ENCODE measurements at regions not wholly inside any gene's neighbourhood (a gene's known extent, or its start where the extent isn't known, plus 50 kb on each side); places are given as distances from the start of the nearest gene placed in this dataset.
"Not testable (repeated sequence)": the region's sequence is repeated elsewhere in the genome, so short reads cannot be mapped to it uniquely, and the experiment has no call there.

DNA sequence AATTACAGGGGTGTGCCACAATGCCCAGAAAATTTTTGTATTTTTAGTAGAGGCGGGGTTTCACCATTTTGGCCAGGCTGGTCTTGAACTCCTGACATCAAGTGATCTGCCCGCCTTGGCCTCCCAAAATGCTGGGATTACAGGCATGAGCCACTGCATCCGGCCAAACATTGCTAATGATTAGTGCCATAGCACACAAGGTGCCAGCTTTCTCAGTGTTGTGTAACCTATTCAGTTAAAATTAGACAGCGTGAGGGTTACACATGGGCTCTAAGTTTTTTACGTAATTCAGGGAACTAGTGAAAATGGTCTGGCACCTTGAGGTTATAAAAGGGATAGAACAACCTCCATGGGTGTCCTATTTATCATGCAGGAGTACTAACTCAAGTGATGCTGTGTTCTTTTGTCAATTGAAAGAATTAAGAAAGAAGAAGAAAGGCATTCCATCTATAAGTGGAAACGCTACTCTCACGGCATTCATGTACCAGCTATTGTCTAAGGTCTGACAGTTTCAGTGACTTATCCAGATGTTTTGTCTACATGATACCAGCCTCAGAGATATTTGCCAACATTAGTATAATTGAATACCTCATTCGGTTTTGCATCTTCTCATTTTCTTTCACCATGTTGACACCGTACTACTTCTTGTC lies 84.7 kb downstream of the EOMES start:
- TF ChIP-seq, protein P1, sequence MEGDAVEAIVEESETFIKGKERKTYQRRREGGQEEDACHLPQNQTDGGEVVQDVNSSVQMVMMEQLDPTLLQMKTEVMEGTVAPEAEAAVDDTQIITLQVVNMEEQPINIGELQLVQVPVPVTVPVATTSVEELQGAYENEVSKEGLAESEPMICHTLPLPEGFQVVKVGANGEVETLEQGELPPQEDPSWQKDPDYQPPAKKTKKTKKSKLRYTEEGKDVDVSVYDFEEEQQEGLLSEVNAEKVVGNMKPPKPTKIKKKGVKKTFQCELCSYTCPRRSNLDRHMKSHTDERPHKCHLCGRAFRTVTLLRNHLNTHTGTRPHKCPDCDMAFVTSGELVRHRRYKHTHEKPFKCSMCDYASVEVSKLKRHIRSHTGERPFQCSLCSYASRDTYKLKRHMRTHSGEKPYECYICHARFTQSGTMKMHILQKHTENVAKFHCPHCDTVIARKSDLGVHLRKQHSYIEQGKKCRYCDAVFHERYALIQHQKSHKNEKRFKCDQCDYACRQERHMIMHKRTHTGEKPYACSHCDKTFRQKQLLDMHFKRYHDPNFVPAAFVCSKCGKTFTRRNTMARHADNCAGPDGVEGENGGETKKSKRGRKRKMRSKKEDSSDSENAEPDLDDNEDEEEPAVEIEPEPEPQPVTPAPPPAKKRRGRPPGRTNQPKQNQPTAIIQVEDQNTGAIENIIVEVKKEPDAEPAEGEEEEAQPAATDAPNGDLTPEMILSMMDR (IDR thresholded peaks at IDR 0.05): no peak
- H3K4me3 ChIP-seq: no peak overlapping the region
- intact Hi-C loops (cut with DNase I, micrococcal nuclease): no loop called here
- DNase-seq: no peak
- no peaks in the 10 kb centered on the region for H3K4me1 ChIP-seq (ENCODE audit: low read depth)
- H3K36me3 ChIP-seq (ENCODE audit: low read depth): no peaks in the 10 kb centered on the region
- ATAC-seq: no peak
- H3K9me3 ChIP-seq: no peaks in the 10 kb centered on the region

DNA sequence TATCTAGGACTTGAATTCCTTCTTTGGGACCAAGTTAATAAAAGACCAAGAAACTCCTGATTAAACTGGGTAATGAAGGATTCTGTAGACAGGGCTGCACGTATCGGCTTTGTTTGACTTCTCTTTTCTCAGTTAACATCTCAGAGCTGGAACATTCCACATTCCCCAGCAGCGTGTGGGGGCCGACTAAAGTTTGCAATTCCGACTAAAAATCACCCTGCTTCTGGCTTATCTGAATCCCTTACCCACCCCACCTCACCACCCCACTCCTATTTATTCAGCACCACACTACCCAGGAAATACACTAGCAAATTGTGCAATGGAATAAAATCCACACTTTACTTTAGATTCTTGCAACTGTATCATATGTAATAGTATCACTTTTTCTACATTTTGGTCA lies 87.1 kb downstream of the EOMES start:
- H3K36me3 ChIP-seq (ENCODE audit: low read depth); DNase-seq; H3K4me3 ChIP-seq; H3K9me3 ChIP-seq; ATAC-seq; intact Hi-C loops (cut with DNase I, micrococcal nuclease); H3K4me1 ChIP-seq (ENCODE audit: low read depth): not testable (repeated sequence)

DNA sequence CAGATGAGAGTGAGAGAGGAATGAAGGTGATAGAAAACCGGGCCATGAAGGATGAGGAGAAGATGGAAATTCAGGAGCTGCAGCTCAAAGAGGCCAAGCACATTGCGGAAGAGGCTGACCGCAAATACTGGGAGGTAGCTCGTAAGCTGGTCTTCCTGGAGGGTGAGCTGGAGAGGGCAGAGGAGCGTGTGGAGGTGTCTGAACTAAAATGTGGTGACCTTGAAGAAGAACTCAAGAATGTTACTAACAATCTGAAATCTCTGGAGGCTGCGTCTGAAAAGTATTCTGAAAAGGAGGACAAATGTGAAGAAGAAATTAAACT lies 88.9 kb downstream of the EOMES start:
- intact Hi-C loops (cut with DNase I, micrococcal nuclease): no loop called here
- Histone ChIP-seq H3K4me1 (ENCODE audit: low read depth) (no peaks in the 10 kb centered on the region), H3K36me3 (ENCODE audit: low read depth) (no peaks in the 10 kb centered on the region), H3K4me3 (peak overlapping the region; percentile 17), H3K9me3 (no peaks in the 10 kb centered on the region)
- ATAC-seq: peak; percentile 84
- TF ChIP-seq, protein P1 (IDR thresholded peaks at IDR 0.05): no peak
- no peak for DNase-seq

DNA sequence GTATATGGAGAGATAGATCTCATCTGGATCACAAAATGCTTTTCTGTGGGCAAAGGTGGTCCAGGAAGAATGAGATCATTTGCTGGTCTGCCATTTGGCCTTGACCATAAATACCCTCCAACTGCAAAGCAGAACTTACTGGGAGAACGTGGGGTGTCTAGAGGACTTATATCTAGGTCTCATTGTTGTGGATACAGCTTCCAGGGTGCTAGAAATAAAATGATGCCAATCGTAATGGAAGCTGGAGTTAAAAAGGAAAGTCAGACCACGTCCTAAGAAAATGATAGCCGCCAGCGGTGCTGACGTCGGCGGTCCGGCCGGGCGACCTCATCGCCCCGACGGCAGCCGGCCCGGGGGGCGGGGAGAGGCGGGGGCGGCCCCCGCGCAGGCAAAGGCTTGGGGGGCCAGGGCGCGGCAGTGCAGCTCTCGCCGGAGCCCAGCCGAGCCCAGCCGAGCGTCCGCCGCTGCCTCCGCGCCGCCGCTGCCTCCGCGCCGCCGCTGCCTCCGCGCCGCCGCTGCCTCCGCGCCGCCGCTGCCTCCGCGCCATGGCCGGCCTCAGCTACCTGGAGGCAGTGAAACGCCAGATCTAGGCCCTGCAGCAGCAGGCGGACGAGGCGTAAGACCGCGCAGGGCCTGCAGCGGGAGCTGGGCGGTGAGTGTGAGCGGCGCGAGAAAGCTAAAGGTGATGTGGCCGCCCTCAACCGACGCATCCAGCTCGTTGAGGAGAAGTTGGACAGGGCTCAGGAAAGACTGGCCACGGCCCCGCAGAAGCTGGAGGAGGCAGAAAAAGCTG lies 89.5 kb downstream of the EOMES start:
- intact Hi-C loops (cut with DNase I, micrococcal nuclease): no loop called here
- Histone ChIP-seq H3K36me3 (ENCODE audit: low read depth) (no peaks in the 10 kb centered on the region), H3K4me3 (peak overlapping the region; percentile 17), H3K4me1 (ENCODE audit: low read depth) (no peaks in the 10 kb centered on the region), H3K9me3 (no peaks in the 10 kb centered on the region)
- DNase-seq: peak; percentile 58 to 68 (median 67)
- TF ChIP-seq, protein P1 (IDR thresholded peaks at IDR 0.05): no peak
- ATAC-seq: peak; percentile 91

DNA sequence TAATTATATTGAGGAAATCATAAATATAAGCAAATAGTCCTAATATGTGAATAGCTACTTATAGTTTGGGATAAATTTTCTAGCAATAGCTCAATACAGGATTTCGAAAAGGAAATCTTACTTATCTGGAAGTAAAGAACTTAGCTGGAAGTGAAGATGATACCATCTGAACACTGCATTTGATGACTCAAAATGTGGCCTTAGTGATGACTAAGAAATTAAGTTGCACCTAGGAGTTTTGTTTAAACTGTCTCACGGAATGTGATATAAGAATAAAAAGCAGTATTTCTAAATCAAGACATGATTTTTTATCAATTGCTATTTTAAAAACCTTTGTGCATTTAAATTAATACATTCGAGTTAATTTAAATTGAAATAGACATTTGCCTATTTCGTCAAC lies 91.2 kb downstream of the EOMES start:
- H3K4me3 ChIP-seq: no peak overlapping the region
- intact Hi-C loops (cut with DNase I, micrococcal nuclease): no loop called here
- no peak for DNase-seq
- TF ChIP-seq, protein P1 (IDR thresholded peaks at IDR 0.05): no peak
- H3K9me3 ChIP-seq: no peaks in the 10 kb centered on the region
- no peaks in the 10 kb centered on the region for H3K36me3 ChIP-seq (ENCODE audit: low read depth)
- no peak for ATAC-seq
- H3K4me1 ChIP-seq (ENCODE audit: low read depth): no peaks in the 10 kb centered on the region

DNA sequence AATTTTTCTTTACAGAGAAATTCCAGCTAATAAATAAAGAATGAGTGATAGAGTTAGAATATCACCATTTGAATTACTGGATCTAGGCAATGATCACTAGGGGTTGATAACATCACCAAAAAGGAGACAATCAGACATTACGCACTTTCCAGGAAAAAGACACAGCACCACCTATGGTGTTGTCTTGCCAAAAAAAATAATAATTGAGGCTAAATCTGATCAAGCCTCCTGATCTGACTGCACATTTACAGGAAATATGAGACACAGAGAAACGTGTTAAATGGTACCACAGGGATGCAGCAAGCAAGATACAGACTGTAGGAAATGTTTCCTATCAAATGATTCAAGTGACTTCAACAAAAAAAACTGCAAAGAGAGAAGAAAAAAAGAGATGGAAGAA lies 92.8 kb downstream of the EOMES start:
- DNase-seq: no peak
- Histone ChIP-seq H3K4me3 (no peak overlapping the region), H3K9me3 (no peaks in the 10 kb centered on the region), H3K36me3 (ENCODE audit: low read depth) (no peaks in the 10 kb centered on the region), H3K4me1 (ENCODE audit: low read depth) (no peaks in the 10 kb centered on the region)
- intact Hi-C loops (cut with DNase I, micrococcal nuclease): no loop called here
- TF ChIP-seq, protein P1 (IDR thresholded peaks at IDR 0.05): no peak
- ATAC-seq: no peak
